Stimulated activated CD4-positive, alpha-beta T cell treated with anti-CD3 and anti-CD28 coated beads, Interleukin-4, amount 100 ng/mL, for 24 hours (primary cell): ENCODE measurements at regions not wholly inside any gene's neighbourhood (a gene's known extent, or its start where the extent isn't known, plus 50 kb on each side); places are given as distances from the start of the nearest gene placed in this dataset.
"Not testable (repeated sequence)": the region's sequence is repeated elsewhere in the genome, so short reads cannot be mapped to it uniquely, and the experiment has no call there.

ENCODE experiments used
- DNase-seq: peaks from one replicate; pipeline ENCODE4 v3.0.0-alpha.2; 2020

- no peak for DNase-seq
Observed at GRCh38 chr6:156268849-156269248, 508.3 kb upstream of the ARID1B start.

- no peak for DNase-seq
Observed at GRCh38 chr6:156262014-156262413, 515.2 kb upstream of the ARID1B start.

- DNase-seq, result no peak
Observed at GRCh38 chr6:156260815-156261214, 516.4 kb upstream of the ARID1B start.

GRCh38 chr6:156258981-156259380 is 518.2 kb upstream of the ARID1B start:
- no peak for DNase-seq

GRCh38 chr6:156256161-156256560 is 521.0 kb upstream of the ARID1B start:
- peak; percentile 9 for DNase-seq

GRCh38 chr6:156254240-156254639 is 522.9 kb upstream of the ARID1B start:
- DNase-seq, result no peak

GRCh38 chr6:156250593-156250992 is 526.6 kb upstream of the ARID1B start:
- DNase-seq, result peak; percentile 55

- no peak for DNase-seq
Observed at GRCh38 chr6:156242206-156242605, 535.0 kb upstream of the ARID1B start.

- DNase-seq, result no peak
Observed at GRCh38 chr6:156231026-156231765, 546.0 kb upstream of the ARID1B start.

- DNase-seq, result no peak
Observed at GRCh38 chr6:156219973-156220372, 557.2 kb upstream of the ARID1B start.

- DNase-seq, result no peak
Observed at GRCh38 chr6:156205678-156206077, 571.5 kb upstream of the ARID1B start.

- no peak for DNase-seq
Observed at GRCh38 chr6:156199182-156199581, 578.0 kb upstream of the ARID1B start.

GRCh38 chr6:156197513-156197912 is 579.7 kb upstream of the ARID1B start:
- DNase-seq, result no peak

- DNase-seq, result no peak
Observed at GRCh38 chr6:156194981-156195380, 582.2 kb upstream of the ARID1B start.

- no peak for DNase-seq
Observed at GRCh38 chr6:156193381-156193780, 583.8 kb upstream of the ARID1B start.

- no peak for DNase-seq
Observed at GRCh38 chr6:156191895-156192294, 585.3 kb upstream of the ARID1B start.

GRCh38 chr6:156191390-156191789 is 585.8 kb upstream of the ARID1B start:
- not testable (repeated sequence) for DNase-seq

GRCh38 chr6:156190270-156190669 is 586.9 kb upstream of the ARID1B start:
- DNase-seq, result no peak

- DNase-seq, result no peak
Observed at GRCh38 chr6:156189714-156190113, 587.5 kb upstream of the ARID1B start.

- no peak for DNase-seq
Observed at GRCh38 chr6:156189195-156189594, 588.0 kb upstream of the ARID1B start.

GRCh38 chr6:156185113-156185512 is 592.1 kb upstream of the ARID1B start:
- DNase-seq, result no peak

- no peak for DNase-seq
Observed at GRCh38 chr6:156183678-156184077, 593.5 kb upstream of the ARID1B start.

- no peak for DNase-seq
Observed at GRCh38 chr6:156182356-156182755, 594.8 kb upstream of the ARID1B start.

- DNase-seq, result no peak
Observed at GRCh38 chr6:156181506-156181905, 595.7 kb upstream of the ARID1B start.

- DNase-seq, result no peak
Observed at GRCh38 chr6:156175971-156176421, 601.2 kb upstream of the ARID1B start.
